ENCODE measurements at regions not wholly inside any gene's neighbourhood (a gene's known extent, or its start where the extent isn't known, plus 50 kb on each side); places are given as distances from the start of the nearest gene placed in this dataset.

- Mint-ChIP-seq H3K36me3 (peaks cover 9% of the 10 kb centered on the region), H3K4me3 (no peak overlapping the region), H3K9me3 (peaks cover 25% of the 10 kb centered on the region), H3K4me1 (peaks cover 2% of the 10 kb centered on the region), H3K27me3 (ENCODE audit: low read depth) (peaks cover 2% of the 10 kb centered on the region), H3K27ac (no peak overlapping the region)
- no peak for TF ChIP-seq CTCF (IDR thresholded peaks at IDR 0.05; ENCODE audit: unreplicated experiment)
- DNase-seq (ENCODE audit: low spot score in 2 of 2, unreplicated experiment in 2 of 2), result no peak
Observed at GRCh38 chr15:35647303-35647702, 101.3 kb upstream of the DPH6 start.

- peaks cover 2% of the 10 kb centered on the region for H3K27me3 Mint-ChIP-seq (ENCODE audit: low read depth)
- H3K36me3 Mint-ChIP-seq, result peaks cover 3% of the 10 kb centered on the region
- TF ChIP-seq CTCF (IDR thresholded peaks at IDR 0.05; ENCODE audit: unreplicated experiment), result no peak
- H3K9me3 Mint-ChIP-seq, result peaks cover 12% of the 10 kb centered on the region
- no peak overlapping the region for H3K27ac Mint-ChIP-seq
- peaks cover 6% of the 10 kb centered on the region for H3K4me1 Mint-ChIP-seq
- no peak overlapping the region for H3K4me3 Mint-ChIP-seq
- DNase-seq (ENCODE audit: low spot score in 2 of 2, unreplicated experiment in 2 of 2), result no peak
Observed at GRCh38 chr15:35648941-35649340, 103.0 kb upstream of the DPH6 start.

- Mint-ChIP-seq H3K27ac (no peak overlapping the region), H3K36me3 (peaks cover 3% of the 10 kb centered on the region), H3K4me3 (no peak overlapping the region), H3K9me3 (peaks cover 11% of the 10 kb centered on the region), H3K4me1 (peaks cover 12% of the 10 kb centered on the region), H3K27me3 (ENCODE audit: low read depth) (peaks cover 2% of the 10 kb centered on the region)
- no peak for TF ChIP-seq CTCF (IDR thresholded peaks at IDR 0.05; ENCODE audit: unreplicated experiment)
- no peak for DNase-seq (ENCODE audit: low spot score in 2 of 2, unreplicated experiment in 2 of 2)
Observed at GRCh38 chr15:35649575-35649974, 103.6 kb upstream of the DPH6 start.

- peaks cover 17% of the 10 kb centered on the region for H3K4me1 Mint-ChIP-seq
- no peak overlapping the region for H3K27ac Mint-ChIP-seq
- TF ChIP-seq CTCF (IDR thresholded peaks at IDR 0.05; ENCODE audit: unreplicated experiment), result no peak
- peaks cover 2% of the 10 kb centered on the region for H3K27me3 Mint-ChIP-seq (ENCODE audit: low read depth)
- no peak for DNase-seq (ENCODE audit: low spot score in 2 of 2, unreplicated experiment in 2 of 2)
- no peaks in the 10 kb centered on the region for H3K9me3 Mint-ChIP-seq
- H3K36me3 Mint-ChIP-seq, result peaks cover 3% of the 10 kb centered on the region
- H3K4me3 Mint-ChIP-seq, result no peak overlapping the region
Observed at GRCh38 chr15:35654332-35654731, 108.4 kb upstream of the DPH6 start.

- TF ChIP-seq CTCF (IDR thresholded peaks at IDR 0.05; ENCODE audit: unreplicated experiment), result no peak
- Mint-ChIP-seq H3K27ac (no peak overlapping the region), H3K4me3 (no peak overlapping the region), H3K27me3 (ENCODE audit: low read depth) (no peaks in the 10 kb centered on the region), H3K36me3 (peaks cover 3% of the 10 kb centered on the region), H3K9me3 (no peaks in the 10 kb centered on the region), H3K4me1 (peaks cover 24% of the 10 kb centered on the region)
- DNase-seq (ENCODE audit: low spot score in 2 of 2, unreplicated experiment in 2 of 2), result no peak
Observed at GRCh38 chr15:35657679-35658311, 111.8 kb upstream of the DPH6 start.

- Mint-ChIP-seq H3K9me3 (no peaks in the 10 kb centered on the region), H3K36me3 (no peaks in the 10 kb centered on the region), H3K27me3 (ENCODE audit: low read depth) (no peaks in the 10 kb centered on the region), H3K27ac (no peak overlapping the region), H3K4me3 (no peak overlapping the region), H3K4me1 (peaks cover 25% of the 10 kb centered on the region)
- DNase-seq (ENCODE audit: low spot score in 2 of 2, unreplicated experiment in 2 of 2), result no peak
- TF ChIP-seq CTCF (IDR thresholded peaks at IDR 0.05; ENCODE audit: unreplicated experiment), result no peak
Observed at GRCh38 chr15:35663956-35664355, 118.0 kb upstream of the DPH6 start.

Data from mesothelial cell of epicardium (in vitro differentiated cells).